SK-N-SH (cell line): ENCODE measurements at regions not wholly inside any gene's neighbourhood (a gene's known extent, or its start where the extent isn't known, plus 50 kb on each side); places are given as distances from the start of the nearest gene placed in this dataset.
A peak's percentile ranks its signal among the peaks of the same experiment; 100 is the strongest.

Experiments used
- CTCF ChIA-PET: fragments of 300-600, 350-600 bp; formaldehyde crosslinking; extraction: SDS; loops from one replicate; lab custom pipeline; 2021; lab: Yijun Ruan, JAX
- POLR2A ChIA-PET: fragments of 350-600 bp; sonication (Branson Sonifier 250); formaldehyde crosslinking; extraction: SDS; loops from one replicate; lab custom pipeline; 2020; ENCODE audit warnings: antibody characterized with exemption, inconsistent platforms; lab: Yijun Ruan, JAX
- DNase-seq: peaks from one replicate; pipeline ENCODE4 v3.0.0; 2012
- H2AFZ ChIP-seq: fragments of 200-600 bp; sonication (generic); 2 replicates; pipeline ENCODE4 v1.8.1; 2016; ENCODE audit warnings: antibody characterized with exemption, mild to moderate bottlenecking, low read depth
- H3F3A ChIP-seq: fragments of 200-600 bp; sonication (generic); replicated peaks from 2 replicates; pipeline ENCODE3; 2016; ENCODE audit warnings: antibody characterized with exemption, mild to moderate bottlenecking; ENCODE audit not compliant: insufficient read depth
- H3K27ac ChIP-seq, 2 experiments: fragments of 200-500 bp in 1 of 2; fragments of 200-600 bp in 1 of 2; sonication (Bioruptor generic) in 1 of 2; sonication (generic), shearing (Covaris generic) in 1 of 2; 2 replicates each; pipeline versions ENCODE4 v1.5.1 to v1.6.1; 2014 to 2016; ENCODE audit warnings: low read depth in 2 of 2, inconsistent platforms in 1 of 2, low read length in 1 of 2, mild to moderate bottlenecking in 1 of 2, mixed read lengths in 1 of 2
- H3K27me3 ChIP-seq: fragments of 200-600 bp; sonication (generic), shearing (Covaris generic); 2 replicates; pipeline ENCODE4 v1.6.1; 2016; ENCODE audit warnings: mixed run types; ENCODE audit not compliant: insufficient read depth
- H3K36me3 ChIP-seq, 2 experiments: fragments of 200-500 bp in 1 of 2; fragments of 200-600 bp in 1 of 2; sonication (Bioruptor generic) in 1 of 2; sonication (generic) in 1 of 2; replicated peaks in 1 of 2; 2 replicates each; pipeline versions ENCODE3 to v1.5.1; 2014 to 2016; ENCODE audit warnings: low read length in 1 of 2, mild to moderate bottlenecking in 1 of 2; ENCODE audit not compliant: insufficient read depth in 2 of 2, control insufficient read depth in 1 of 2
- H3K4me1 ChIP-seq, 2 experiments: fragments of 200-500 bp in 1 of 2; fragments of 200-600 bp in 1 of 2; sonication (Bioruptor generic) in 1 of 2; sonication (generic), shearing (Covaris generic) in 1 of 2; 2 replicates each; pipeline versions ENCODE4 v1.5.1 to v1.6.1; 2014 to 2016; ENCODE audit warnings: low read depth in 1 of 2, low read length in 1 of 2, mixed run types in 1 of 2; ENCODE audit not compliant: insufficient read depth in 2 of 2, control insufficient read depth in 1 of 2
- H3K4me2 ChIP-seq: fragments of 200-600 bp; sonication (generic), shearing (Covaris generic); 2 replicates; pipeline ENCODE4 v1.6.1; 2017; ENCODE audit warnings: mixed run types
- H3K4me3 ChIP-seq, 2 experiments: fragments of 200-500 bp in 1 of 2; fragments of 200-600 bp in 1 of 2; sonication (Bioruptor generic) in 1 of 2; sonication (generic), shearing (Covaris generic) in 1 of 2; 2 replicates each; pipeline versions ENCODE4 v1.5.1 to v1.8.1; 2014 to 2016; ENCODE audit warnings: low read depth in 2 of 2, inconsistent platforms in 1 of 2, low read length in 1 of 2, mild to moderate bottlenecking in 1 of 2, mixed read lengths in 1 of 2, moderate library complexity in 1 of 2
- H3K79me2 ChIP-seq: fragments of 200-600 bp; sonication (generic); 2 replicates; pipeline ENCODE4 v1.8.1; 2017; ENCODE audit warnings: mild to moderate bottlenecking; ENCODE audit not compliant: insufficient read depth
- H3K9ac ChIP-seq: fragments of 200-600 bp; sonication (generic); 2 replicates; pipeline ENCODE4 v1.6.1; 2017; ENCODE audit warnings: mixed run types
- H3K9me2 ChIP-seq: fragments of 200-600 bp; sonication (generic); 2 replicates; pipeline ENCODE4 v1.6.1; 2017; ENCODE audit warnings: mixed run types
- H3K9me3 ChIP-seq: fragments of 200-600 bp; sonication (generic); 2 replicates; pipeline ENCODE4 v1.6.1; 2017; ENCODE audit warnings: mixed run types, mild to moderate bottlenecking, moderate library complexity
- H4K20me1 ChIP-seq: fragments of 200-600 bp; sonication (generic); 2 replicates; pipeline ENCODE4 v1.6.1; 2017; ENCODE audit warnings: mild to moderate bottlenecking, mixed run types; ENCODE audit not compliant: insufficient read depth
- ELF1 ChIP-seq: IDR thresholded peaks from 2 replicates; pipeline ENCODE4 v1.4.0; 2012
- RAD21 ChIP-seq: IDR thresholded peaks from 2 replicates; pipeline ENCODE4 v1.6.1; 2012; ENCODE audit warnings: mild to moderate bottlenecking, low read length
- RCOR1 ChIP-seq: fragments of 150-350 bp; IDR thresholded peaks from 2 replicates; pipeline ENCODE4 v1.6.1; 2017; ENCODE audit warnings: antibody characterized with exemption, low read length
- SMC3 ChIP-seq: IDR thresholded peaks from 2 replicates; pipeline ENCODE4 v1.6.1; 2012; ENCODE audit warnings: low read depth, low read length, improper control_type of control experiment
- TAF1 ChIP-seq: IDR thresholded peaks from 2 replicates; pipeline ENCODE4 v1.6.1; 2012; ENCODE audit warnings: low read depth, mild to moderate bottlenecking, low read length, moderate library complexity, borderline replicate concordance
- TCF12 ChIP-seq: IDR thresholded peaks from 2 replicates; pipeline ENCODE4 v1.4.0; 2012
- USF2 ChIP-seq: fragments of 150-350 bp; IDR thresholded peaks from 2 replicates; pipeline ENCODE4 v1.6.1; 2017; ENCODE audit warnings: antibody characterized with exemption, low read length, low read depth, borderline replicate concordance
- WGBS: methylation state at CpG from one replicate; pipeline ENCODE4 v1.1.6; 2017; ENCODE audit warnings: low lambda C conversion rate; 5-methylcytosine and 5-hydroxymethylcytosine counted together
- TF ChIP-seq, protein P1 (sequence below): IDR thresholded peaks from 2 replicates; pipeline ENCODE4 v1.4.0; 2012; ENCODE audit warnings: low read depth
- TF ChIP-seq, protein P2 (sequence below): fragments of 150-350 bp; IDR thresholded peaks from 2 replicates; pipeline ENCODE4 v1.6.1; 2016; ENCODE audit warnings: mild to moderate bottlenecking, low read depth, low read length

- TF ChIP-seq RCOR1 (no peak), TAF1 (no peak), SMC3 (no peak), TCF12 (no peak)
Observed at GRCh38 chr11:81174646-81175330, 1558.9 kb downstream of the FAM181B start (continued).

GRCh38 chr11:81165164-81165563 lies 1568.5 kb downstream of the FAM181B start:
- Histone ChIP-seq H3K79me2 (no peaks in the 10 kb centered on the region), H3K4me1 (no peaks in the 10 kb centered on the region), H3K4me2 (no peak overlapping the region), H3K9ac (no peak overlapping the region), H3K9me2 (no peaks in the 10 kb centered on the region), H3K27me3 (no peaks in the 10 kb centered on the region), H3F3A (no peaks in the 10 kb centered on the region), H2AFZ (no peak overlapping the region), H3K9me3 (no peaks in the 10 kb centered on the region), H3K36me3 (no peaks in the 10 kb centered on the region), H3K4me3 (no peak overlapping the region), H4K20me1 (no peaks in the 10 kb centered on the region), H3K27ac (no peak overlapping the region)
- TF ChIP-seq RCOR1 (no peak), RAD21 (peak; percentile 13; the same call in 1 of the 2 replicates), TCF12 (no peak), USF2 (no peak)
- ChIA-PET POLR2A (no interaction called here), CTCF (interaction anchor here (0.6 kb wide), 2 partner anchors 26 to 203 kb away, joined by 3 read pairs; no protein-coding TSS in a partner anchor)
- 9% methylated on average over 1 of the region's 1 CpG for WGBS
- DNase-seq = no peak

GRCh38 chr11:81159900-81160299 lies 1573.8 kb downstream of the FAM181B start:
- no peaks in the 10 kb centered on the region for H3K79me2 ChIP-seq
- H3K27me3 ChIP-seq = no peaks in the 10 kb centered on the region
- no peak for DNase-seq
- 25% methylated on average over 3 of the region's 3 CpGs for WGBS
- no peak overlapping the region for H3K9ac ChIP-seq
- H3K36me3 ChIP-seq = no peaks in the 10 kb centered on the region
- CTCF ChIA-PET = no interaction called here
- no peak overlapping the region for H3K4me3 ChIP-seq
- H4K20me1 ChIP-seq = no peaks in the 10 kb centered on the region
- no peaks in the 10 kb centered on the region for H3K4me1 ChIP-seq
- TF ChIP-seq, protein P1, sequence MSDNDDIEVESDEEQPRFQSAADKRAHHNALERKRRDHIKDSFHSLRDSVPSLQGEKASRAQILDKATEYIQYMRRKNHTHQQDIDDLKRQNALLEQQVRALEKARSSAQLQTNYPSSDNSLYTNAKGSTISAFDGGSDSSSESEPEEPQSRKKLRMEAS = no peak
- TF ChIP-seq ELF1 = no peak
- TF ChIP-seq, protein P2, sequence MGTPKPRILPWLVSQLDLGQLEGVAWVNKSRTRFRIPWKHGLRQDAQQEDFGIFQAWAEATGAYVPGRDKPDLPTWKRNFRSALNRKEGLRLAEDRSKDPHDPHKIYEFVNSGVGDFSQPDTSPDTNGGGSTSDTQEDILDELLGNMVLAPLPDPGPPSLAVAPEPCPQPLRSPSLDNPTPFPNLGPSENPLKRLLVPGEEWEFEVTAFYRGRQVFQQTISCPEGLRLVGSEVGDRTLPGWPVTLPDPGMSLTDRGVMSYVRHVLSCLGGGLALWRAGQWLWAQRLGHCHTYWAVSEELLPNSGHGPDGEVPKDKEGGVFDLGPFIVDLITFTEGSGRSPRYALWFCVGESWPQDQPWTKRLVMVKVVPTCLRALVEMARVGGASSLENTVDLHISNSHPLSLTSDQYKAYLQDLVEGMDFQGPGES = no peak
- TF ChIP-seq, all 33 proteins: peak for 0
- no peak overlapping the region for H3K27ac ChIP-seq
- H3F3A ChIP-seq = no peaks in the 10 kb centered on the region
- no peak overlapping the region for H2AFZ ChIP-seq
- no peaks in the 10 kb centered on the region for H3K9me2 ChIP-seq
- POLR2A ChIA-PET = no interaction called here
- no peak overlapping the region for H3K4me2 ChIP-seq
- no peaks in the 10 kb centered on the region for H3K9me3 ChIP-seq
